GM23338 (cell line): ENCODE measurements at regions not wholly inside any gene's neighbourhood (a gene's known extent, or its start where the extent isn't known, plus 50 kb on each side); places are given as distances from the start of the nearest gene placed in this dataset.

ENCODE experiments used
- ATAC-seq: fragments of 200-7000 bp; cut with Tn5 transposase; 3 replicates; pipeline ENCODE4 v1.9.1; 2020
- DNase-seq: peaks from one replicate; pipeline ENCODE4 v3.0.0-alpha.2; 2015; ENCODE audit warnings: low spot score
- H2AFZ ChIP-seq: fragments of 200-600 bp; sonication (generic); 2 replicates; pipeline ENCODE4 v1.8.0; 2016; ENCODE audit warnings: antibody characterized with exemption, mild to moderate bottlenecking, moderate library complexity
- H3F3A ChIP-seq: fragments of 200-600 bp; sonication (generic); replicated peaks from 2 replicates; pipeline ENCODE4 v1.8.0; 2017; ENCODE audit warnings: antibody characterized with exemption, mixed run types, low read depth
- H3K27ac ChIP-seq: fragments of 200-600 bp; sonication (generic); 2 replicates; pipeline ENCODE4 v1.6.1; 2016; ENCODE audit warnings: low read depth
- H3K27me3 ChIP-seq: fragments of 200-600 bp; sonication (generic); 2 replicates; pipeline ENCODE4 v1.8.0; 2016; ENCODE audit warnings: mild to moderate bottlenecking, mixed run types, moderate library complexity; ENCODE audit not compliant: insufficient read depth
- H3K36me3 ChIP-seq: fragments of 200-600 bp; sonication (generic); 2 replicates; pipeline ENCODE4 v1.8.0; 2016; ENCODE audit warnings: mild to moderate bottlenecking; ENCODE audit not compliant: insufficient read depth
- H3K4me1 ChIP-seq: fragments of 200-600 bp; sonication (generic); 2 replicates; pipeline ENCODE4 v1.8.0; 2016; ENCODE audit warnings: mild to moderate bottlenecking, moderate library complexity; ENCODE audit not compliant: insufficient read depth
- H3K4me2 ChIP-seq: fragments of 200-600 bp; sonication (generic); 2 replicates; pipeline ENCODE4 v1.7.1; 2017; ENCODE audit warnings: mixed run types
- H3K4me3 ChIP-seq: fragments of 200-600 bp; sonication (generic); 2 replicates; pipeline ENCODE4 v1.6.1; 2016; ENCODE audit warnings: mixed run types
- H3K79me2 ChIP-seq: fragments of 200-600 bp; sonication (generic); replicated peaks from 2 replicates; pipeline ENCODE4 v1.8.0; 2017; ENCODE audit warnings: mild to moderate bottlenecking; ENCODE audit not compliant: insufficient read depth
- H3K9me2 ChIP-seq: fragments of 200-600 bp; sonication (generic); 2 replicates; pipeline ENCODE4 v1.8.0; 2017; ENCODE audit not compliant: insufficient read depth
- H4K20me1 ChIP-seq: fragments of 200-600 bp; sonication (generic); replicated peaks from 2 replicates; pipeline ENCODE4 v1.8.0; 2017; ENCODE audit warnings: mild to moderate bottlenecking; ENCODE audit not compliant: insufficient read depth
- H3K27ac Mint-ChIP-seq: 2 replicates; pipeline ENCODE4 v1.8.0; 2020; ENCODE audit warnings: inconsistent platforms, mild to moderate bottlenecking, moderate library complexity, mixed read lengths
- H3K27me3 Mint-ChIP-seq: 3 replicates; pipeline ENCODE4 v1.8.0; 2022; ENCODE audit warnings: low read depth, mild to moderate bottlenecking, moderate library complexity, mixed read lengths, inconsistent platforms; ENCODE audit not compliant: insufficient read depth, poor library complexity
- H3K36me3 Mint-ChIP-seq: 3 replicates; pipeline ENCODE4 v1.8.0; 2021; ENCODE audit warnings: low read depth, mild to moderate bottlenecking, inconsistent platforms, moderate library complexity, mixed read lengths
- H3K4me1 Mint-ChIP-seq: 3 replicates; pipeline ENCODE4 v1.8.0; 2020; ENCODE audit warnings: mild to moderate bottlenecking, inconsistent platforms, mixed read lengths
- H3K4me3 Mint-ChIP-seq: 3 replicates; pipeline ENCODE4 v1.8.0; 2021; ENCODE audit warnings: moderate library complexity, mild to moderate bottlenecking, inconsistent platforms, mixed read lengths
- H3K9me3 Mint-ChIP-seq: 3 replicates; pipeline ENCODE4 v1.8.0; 2020; ENCODE audit warnings: moderate library complexity, mild to moderate bottlenecking, inconsistent platforms, mixed read lengths
- CREB1 ChIP-seq: fragments of 250-450 bp; sonication (Bioruptor Pico); IDR thresholded peaks from 2 replicates; pipeline ENCODE4 v1.5.0; 2020; ENCODE audit warnings: low read depth, mild to moderate bottlenecking, moderate library complexity
- CTCF ChIP-seq, 2 experiments: fragments of 200-600 bp in 1 of 2; sonication (generic) in 1 of 2; conservative IDR thresholded peaks; 2 replicates each; pipeline versions ENCODE4 v1.5.1 to v1.6.1; 2016 to 2017; ENCODE audit warnings: antibody characterized with exemption in 2 of 2, low read depth in 2 of 2, mild to moderate bottlenecking in 2 of 2, moderate library complexity in 1 of 2
- ETS1 ChIP-seq: IDR thresholded peaks from 2 replicates; pipeline ENCODE4 v1.6.1; 2016; ENCODE audit warnings: antibody characterized with exemption
- EZH2 ChIP-seq: fragments of 200-600 bp; sonication (generic); IDR thresholded peaks from one replicate; pipeline ENCODE4 v1.8.0; 2017; ENCODE audit warnings: antibody characterized with exemption, mild to moderate bottlenecking, low read depth; ENCODE audit not compliant: unreplicated experiment
- EZH2phosphoT487 ChIP-seq: fragments of 200-600 bp; sonication (generic); IDR thresholded peaks from one replicate; pipeline ENCODE4 v1.8.1; 2018; ENCODE audit warnings: antibody characterized with exemption; ENCODE audit not compliant: unreplicated experiment
- JUNB ChIP-seq: IDR thresholded peaks from one replicate; pipeline ENCODE4 v1.6.1; 2016; ENCODE audit warnings: antibody characterized with exemption; ENCODE audit not compliant: unreplicated experiment
- NANOG ChIP-seq: IDR thresholded peaks from 2 replicates; pipeline ENCODE4 v1.6.1; 2016; ENCODE audit warnings: antibody characterized with exemption, borderline replicate concordance
- POLR2AphosphoS5 ChIP-seq: IDR thresholded peaks from 2 replicates; pipeline ENCODE4 v1.6.1; 2016; ENCODE audit warnings: antibody characterized with exemption, low read depth
- REST ChIP-seq: IDR thresholded peaks from one replicate; pipeline ENCODE4 v1.6.1; 2018; ENCODE audit warnings: antibody characterized with exemption; ENCODE audit not compliant: unreplicated experiment
- STAT1 ChIP-seq: IDR thresholded peaks from one replicate; pipeline ENCODE4 v1.6.1; 2016; ENCODE audit warnings: antibody characterized with exemption; ENCODE audit not compliant: unreplicated experiment
- ZNF114 ChIP-seq: fragments of 250-450 bp; sonication (Bioruptor Pico); IDR thresholded peaks from 2 replicates; pipeline ENCODE4 v1.5.0; 2020; ENCODE audit warnings: mild to moderate bottlenecking, moderate library complexity
- ZNF331 ChIP-seq: fragments of 250-450 bp; sonication (Bioruptor Pico); IDR thresholded peaks from 2 replicates; pipeline ENCODE4 v1.5.0; 2020; ENCODE audit warnings: low read depth, mild to moderate bottlenecking, moderate library complexity
- ZNF462 ChIP-seq: fragments of 250-450 bp; sonication (Bioruptor Pico); IDR thresholded peaks from 2 replicates; pipeline ENCODE4 v1.5.0; 2020; ENCODE audit warnings: mild to moderate bottlenecking, moderate library complexity

GRCh38 chr1:230012741-230013140 lies 54.3 kb upstream of the GALNT2 start:
- no peaks in the 10 kb centered on the region for H3K36me3 ChIP-seq
- no peak for DNase-seq
- no peaks in the 10 kb centered on the region for H3K9me2 ChIP-seq
- H3K27me3 Mint-ChIP-seq = no peaks in the 10 kb centered on the region
- H3K4me1 ChIP-seq = peaks cover 6% of the 10 kb centered on the region; the same call in 1 of the 2 replicates
- H3K27ac Mint-ChIP-seq = no peak overlapping the region
- H3K4me3 ChIP-seq = no peak overlapping the region
- ATAC-seq = no peak
- H3F3A ChIP-seq = no peaks in the 10 kb centered on the region
- H3K27ac ChIP-seq = no peak overlapping the region
- H3K79me2 ChIP-seq = no peaks in the 10 kb centered on the region
- H3K4me1 Mint-ChIP-seq = peaks cover 14% of the 10 kb centered on the region; the same call in 2 of the 3 replicates
- no peak for TF ChIP-seq ZNF114 (CRISPR knock-in tag)
- no peak for TF ChIP-seq EZH2
- no peak for TF ChIP-seq CREB1 (CRISPR knock-in tag)
- TF ChIP-seq EZH2phosphoT487 = no peak
- no peak for TF ChIP-seq STAT1
- TF ChIP-seq CTCF (conservative IDR thresholded peaks at IDR 0.05; ENCODE audit: low read depth in 2 of 2) = no peak
- no peak for TF ChIP-seq ZNF462 (CRISPR knock-in tag)
- TF ChIP-seq REST = no peak
- TF ChIP-seq NANOG = no peak
- no peak for TF ChIP-seq JUNB
- TF ChIP-seq POLR2AphosphoS5 = no peak
- no peak for TF ChIP-seq ZNF331 (CRISPR knock-in tag)
- no peak for TF ChIP-seq ETS1
- H3K36me3 Mint-ChIP-seq = no peaks in the 10 kb centered on the region
- H3K4me2 ChIP-seq = no peak overlapping the region
- no peak overlapping the region for H3K4me3 Mint-ChIP-seq
- H2AFZ ChIP-seq = peak overlapping the region; percentile 38; the same call in 1 of the 2 replicates
- no peaks in the 10 kb centered on the region for H3K9me3 Mint-ChIP-seq
- H4K20me1 ChIP-seq = no peaks in the 10 kb centered on the region
- H3K27me3 ChIP-seq = no peaks in the 10 kb centered on the region
